ENCODE measurements at regions not wholly inside any gene's neighbourhood (a gene's known extent, or its start where the extent isn't known, plus 50 kb on each side); places are given as distances from the start of the nearest gene placed in this dataset.
"Not testable (repeated sequence)": the region's sequence is repeated elsewhere in the genome, so short reads cannot be mapped to it uniquely, and the experiment has no call there.

DNA sequence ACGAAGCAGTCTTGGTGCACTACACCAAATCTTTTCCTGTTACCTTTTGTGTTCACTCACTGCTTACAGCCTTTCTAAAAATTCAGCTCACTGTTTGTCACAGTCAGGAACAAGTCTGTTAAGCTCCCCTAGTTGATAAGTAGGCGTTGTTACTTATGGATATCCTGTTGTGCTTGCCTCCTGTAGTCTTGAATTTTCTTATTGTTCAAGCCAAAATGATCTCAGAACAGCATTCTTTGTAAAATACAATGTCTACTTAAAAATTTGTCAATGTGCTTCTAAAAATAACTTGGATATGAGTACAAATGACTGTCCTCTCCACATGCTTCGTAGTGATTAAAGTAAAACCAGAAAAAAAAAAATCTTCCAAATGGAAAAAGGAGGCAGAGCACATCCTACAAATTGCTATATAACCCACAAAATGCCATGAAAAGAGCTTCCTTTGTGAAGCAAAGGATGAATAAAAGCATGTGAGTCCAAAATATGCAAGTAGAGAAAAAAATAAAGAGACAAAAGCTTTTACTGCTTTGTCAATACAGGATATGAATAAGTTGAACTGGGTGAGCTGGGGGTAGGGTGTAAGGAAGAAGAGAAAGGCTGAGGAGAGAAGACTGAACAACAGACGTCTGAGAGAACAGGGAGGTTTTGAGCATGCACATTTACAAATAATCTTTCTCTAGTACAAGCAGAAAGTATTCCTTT, 228.9 kb upstream of the ADGRL4 start:
- Mint-ChIP-seq H3K4me1 (ENCODE audit: low read depth) (no peaks in the 10 kb centered on the region), H3K4me3 (no peak overlapping the region), H3K36me3 (ENCODE audit: low read depth) (no peaks in the 10 kb centered on the region), H3K27ac (no peak overlapping the region), H3K9me3 (no peaks in the 10 kb centered on the region), H3K27me3 (ENCODE audit: insufficient read depth) (no peaks in the 10 kb centered on the region)
- no peak for DNase-seq (ENCODE audit: low spot score)
- intact Hi-C loops (cut with micrococcal nuclease) = no loop called here

- Mint-ChIP-seq H3K27ac (no peak overlapping the region), H3K9me3 (no peaks in the 10 kb centered on the region), H3K36me3 (ENCODE audit: low read depth) (no peaks in the 10 kb centered on the region), H3K4me1 (ENCODE audit: low read depth) (no peaks in the 10 kb centered on the region), H3K27me3 (ENCODE audit: insufficient read depth) (no peaks in the 10 kb centered on the region), H3K4me3 (no peak overlapping the region)
- DNase-seq (ENCODE audit: low spot score) = no peak
- intact Hi-C loops (cut with micrococcal nuclease) = no loop called here
These were observed 226.3 kb upstream of the ADGRL4 start for GRCh38 chr1:79232818-79233217.

DNA sequence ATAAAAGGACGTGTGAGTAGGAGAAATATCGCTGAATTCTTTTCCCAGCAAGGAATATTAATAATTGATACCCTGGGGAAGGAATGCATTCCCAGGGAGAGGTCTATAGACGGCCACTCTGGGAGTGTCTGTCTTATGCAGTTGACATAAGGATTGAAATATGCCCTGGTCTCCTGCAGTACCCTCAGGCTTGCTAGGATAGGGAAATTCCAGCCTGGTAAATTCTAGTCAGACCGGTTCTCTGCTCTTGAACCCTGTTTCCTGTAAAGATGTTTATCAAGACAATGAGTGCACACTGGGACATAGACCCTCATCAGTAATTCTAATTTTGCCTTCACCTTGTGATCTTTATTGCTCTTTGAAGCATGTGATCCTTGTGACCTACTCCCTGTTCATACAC, 224.2 kb upstream of the ADGRL4 start:
- H3K9me3 Mint-ChIP-seq; DNase-seq (ENCODE audit: low spot score); H3K27ac Mint-ChIP-seq; H3K4me1 Mint-ChIP-seq (ENCODE audit: low read depth); intact Hi-C loops (cut with micrococcal nuclease); H3K4me3 Mint-ChIP-seq; H3K27me3 Mint-ChIP-seq (ENCODE audit: insufficient read depth); H3K36me3 Mint-ChIP-seq (ENCODE audit: low read depth): not testable (repeated sequence)

GRCh38 chr1:79226963-79227362, 220.4 kb upstream of the ADGRL4 start:
- H3K9me3 Mint-ChIP-seq = no peaks in the 10 kb centered on the region
- no peaks in the 10 kb centered on the region for H3K27me3 Mint-ChIP-seq (ENCODE audit: insufficient read depth)
- H3K27ac Mint-ChIP-seq = no peak overlapping the region
- no peaks in the 10 kb centered on the region for H3K36me3 Mint-ChIP-seq (ENCODE audit: low read depth)
- no peaks in the 10 kb centered on the region for H3K4me1 Mint-ChIP-seq (ENCODE audit: low read depth)
- DNase-seq (ENCODE audit: low spot score) = no peak
- no peak overlapping the region for H3K4me3 Mint-ChIP-seq
- intact Hi-C loops (cut with micrococcal nuclease) = no loop called here

- DNase-seq (ENCODE audit: low spot score) = no peak
- H3K27me3 Mint-ChIP-seq (ENCODE audit: insufficient read depth) = no peaks in the 10 kb centered on the region
- H3K9me3 Mint-ChIP-seq = peaks cover 8% of the 10 kb centered on the region
- no peaks in the 10 kb centered on the region for H3K4me1 Mint-ChIP-seq (ENCODE audit: low read depth)
- H3K36me3 Mint-ChIP-seq (ENCODE audit: low read depth) = no peaks in the 10 kb centered on the region
- intact Hi-C loops (cut with micrococcal nuclease) = no loop called here
- H3K4me3 Mint-ChIP-seq = no peak overlapping the region
- no peak overlapping the region for H3K27ac Mint-ChIP-seq
These were observed 218.0 kb upstream of the ADGRL4 start for GRCh38 chr1:79224537-79224936.

DNA sequence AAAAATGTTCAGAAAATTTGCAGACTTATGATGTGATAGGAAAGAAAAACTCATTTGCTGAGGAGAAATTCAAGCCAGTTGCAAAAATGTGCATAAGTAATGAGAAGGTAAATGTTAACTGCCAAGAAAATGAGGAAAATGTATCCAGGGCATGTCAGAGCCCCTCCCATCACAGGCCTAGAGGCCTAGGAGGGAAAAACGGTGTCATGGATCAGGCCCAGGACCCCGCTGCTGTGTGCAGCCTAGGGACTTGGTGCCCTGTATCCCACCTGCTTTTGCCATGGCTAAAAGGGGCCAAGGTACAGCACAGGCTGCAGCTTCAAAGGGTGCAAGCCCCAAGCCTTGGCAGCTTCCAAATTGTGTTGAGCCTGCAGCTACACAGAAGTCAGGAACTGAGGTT, 214.0 kb upstream of the ADGRL4 start:
- intact Hi-C loops (cut with micrococcal nuclease) = no loop called here
- DNase-seq (ENCODE audit: low spot score) = no peak
- H3K36me3 Mint-ChIP-seq (ENCODE audit: low read depth) = no peaks in the 10 kb centered on the region
- no peak overlapping the region for H3K4me3 Mint-ChIP-seq
- H3K27me3 Mint-ChIP-seq (ENCODE audit: insufficient read depth) = no peaks in the 10 kb centered on the region
- H3K27ac Mint-ChIP-seq = no peak overlapping the region
- peaks cover 8% of the 10 kb centered on the region for H3K9me3 Mint-ChIP-seq
- no peaks in the 10 kb centered on the region for H3K4me1 Mint-ChIP-seq (ENCODE audit: low read depth)

GRCh38 chr1:79215311-79215710, 208.8 kb upstream of the ADGRL4 start:
- Mint-ChIP-seq H3K27ac (no peak overlapping the region), H3K36me3 (ENCODE audit: low read depth) (no peaks in the 10 kb centered on the region), H3K9me3 (peaks cover 6% of the 10 kb centered on the region), H3K4me3 (no peak overlapping the region), H3K4me1 (ENCODE audit: low read depth) (no peaks in the 10 kb centered on the region), H3K27me3 (ENCODE audit: insufficient read depth) (no peaks in the 10 kb centered on the region)
- intact Hi-C loops (cut with micrococcal nuclease) = no loop called here
- DNase-seq (ENCODE audit: low spot score) = no peak

DNA sequence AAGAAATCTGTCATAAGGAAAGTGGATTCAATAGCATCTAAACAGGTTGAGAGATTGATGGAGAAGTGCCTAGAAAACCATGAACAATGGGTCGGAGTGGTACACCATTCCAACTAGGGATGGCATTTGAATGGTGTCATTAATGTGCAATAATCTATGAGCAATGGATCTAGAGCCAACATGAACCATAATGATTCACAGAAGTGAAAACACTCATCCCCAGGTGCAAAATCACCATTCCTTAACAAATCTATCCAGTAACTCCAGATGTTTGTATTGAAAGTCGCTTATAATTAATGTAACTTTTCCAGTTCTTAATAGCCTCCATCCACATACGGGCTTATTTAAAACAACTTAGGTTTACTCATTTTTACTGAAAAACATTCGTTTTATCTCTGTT, 201.3 kb upstream of the ADGRL4 start:
- H3K4me3 Mint-ChIP-seq = no peak overlapping the region
- H3K9me3 Mint-ChIP-seq = no peaks in the 10 kb centered on the region
- no peaks in the 10 kb centered on the region for H3K27me3 Mint-ChIP-seq (ENCODE audit: insufficient read depth)
- H3K36me3 Mint-ChIP-seq (ENCODE audit: low read depth) = no peaks in the 10 kb centered on the region
- H3K27ac Mint-ChIP-seq = no peak overlapping the region
- DNase-seq (ENCODE audit: low spot score) = no peak
- intact Hi-C loops (cut with micrococcal nuclease) = no loop called here
- H3K4me1 Mint-ChIP-seq (ENCODE audit: low read depth) = no peaks in the 10 kb centered on the region

GRCh38 chr1:79207331-79207730, 200.8 kb upstream of the ADGRL4 start:
- no peaks in the 10 kb centered on the region for H3K4me1 Mint-ChIP-seq (ENCODE audit: low read depth)
- no peak for DNase-seq (ENCODE audit: low spot score)
- intact Hi-C loops (cut with micrococcal nuclease) = no loop called here
- H3K4me3 Mint-ChIP-seq = no peak overlapping the region
- H3K27me3 Mint-ChIP-seq (ENCODE audit: insufficient read depth) = no peaks in the 10 kb centered on the region
- no peaks in the 10 kb centered on the region for H3K9me3 Mint-ChIP-seq
- H3K27ac Mint-ChIP-seq = no peak overlapping the region
- no peaks in the 10 kb centered on the region for H3K36me3 Mint-ChIP-seq (ENCODE audit: low read depth)

GRCh38 chr1:79204779-79205479, 198.4 kb upstream of the ADGRL4 start:
- intact Hi-C loops (cut with micrococcal nuclease) = no loop called here
- Mint-ChIP-seq H3K27ac (no peak overlapping the region), H3K27me3 (ENCODE audit: insufficient read depth) (peaks cover 2% of the 10 kb centered on the region), H3K4me3 (no peak overlapping the region), H3K9me3 (no peaks in the 10 kb centered on the region), H3K36me3 (ENCODE audit: low read depth) (no peaks in the 10 kb centered on the region), H3K4me1 (ENCODE audit: low read depth) (no peaks in the 10 kb centered on the region)
- no peak for DNase-seq (ENCODE audit: low spot score)

DNA sequence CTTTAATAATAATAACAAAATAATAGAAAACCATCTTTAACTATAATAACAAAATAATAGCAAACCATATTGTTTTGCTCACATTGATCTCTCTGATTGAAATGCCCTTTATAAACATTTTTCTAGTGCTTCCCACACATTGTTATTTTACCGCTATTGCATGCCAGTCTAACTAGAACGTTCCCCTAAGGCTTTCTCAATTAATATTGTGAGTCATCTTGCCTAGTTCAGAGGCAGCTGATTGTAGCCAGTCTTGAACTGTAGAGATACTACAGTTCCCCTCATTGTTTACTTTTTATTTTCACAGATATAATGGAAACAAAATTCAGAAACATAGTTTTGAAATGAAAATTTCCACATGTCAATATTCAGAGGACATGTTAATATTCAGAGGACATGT, 192.3 kb upstream of the ADGRL4 start:
- DNase-seq (ENCODE audit: low spot score) = no peak
- intact Hi-C loops (cut with micrococcal nuclease) = no loop called here
- Mint-ChIP-seq H3K27ac (no peak overlapping the region), H3K9me3 (no peaks in the 10 kb centered on the region), H3K36me3 (ENCODE audit: low read depth) (no peaks in the 10 kb centered on the region), H3K4me3 (no peak overlapping the region), H3K4me1 (ENCODE audit: low read depth) (no peaks in the 10 kb centered on the region), H3K27me3 (ENCODE audit: insufficient read depth) (peaks cover 3% of the 10 kb centered on the region)

DNA sequence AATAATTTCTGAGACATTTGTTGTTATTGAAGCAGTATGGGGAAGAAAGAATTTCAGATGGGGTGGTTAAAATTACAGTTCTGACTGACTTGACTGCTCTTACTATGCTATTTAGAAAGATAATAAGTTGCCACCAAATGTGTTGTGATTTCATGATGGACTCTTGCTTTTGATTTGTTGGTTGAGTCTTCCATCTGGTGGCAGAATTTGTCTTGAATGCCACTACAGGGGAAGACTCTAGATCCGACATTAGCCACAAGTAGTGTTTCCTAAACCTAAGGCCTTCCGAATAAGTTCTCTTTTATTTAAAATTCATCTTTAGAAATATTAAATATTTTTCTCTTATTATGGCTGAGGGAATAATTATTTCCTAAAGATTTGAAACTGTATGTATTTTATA, 190.9 kb upstream of the ADGRL4 start:
- Mint-ChIP-seq H3K36me3 (ENCODE audit: low read depth) (no peaks in the 10 kb centered on the region), H3K27me3 (ENCODE audit: insufficient read depth) (peaks cover 3% of the 10 kb centered on the region)
- intact Hi-C loops (cut with micrococcal nuclease) = loop anchor here (1.0 kb wide), 1 partner anchor 358 kb away; no protein-coding TSS in a partner anchor

DNA sequence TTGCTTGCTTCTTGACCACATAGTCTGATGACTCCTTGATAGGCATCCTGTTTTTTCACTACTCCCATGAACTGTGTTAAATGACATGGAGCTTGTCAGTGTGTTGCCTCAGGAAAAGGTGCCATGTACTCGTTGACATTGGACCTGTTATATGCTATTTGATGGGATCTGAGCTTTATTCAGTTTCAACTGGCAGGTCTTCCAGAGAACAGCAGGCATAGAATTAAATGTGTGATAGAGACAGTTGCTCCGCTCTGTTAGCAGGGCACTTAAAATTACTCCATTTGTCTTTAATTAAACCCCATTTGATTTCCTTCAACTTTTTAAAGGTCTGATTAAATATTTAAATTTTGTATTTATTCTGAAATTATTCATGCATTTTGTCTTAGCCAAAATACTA, 189.7 kb upstream of the ADGRL4 start:
- Mint-ChIP-seq H3K36me3 (ENCODE audit: low read depth) (no peaks in the 10 kb centered on the region), H3K9me3 (no peaks in the 10 kb centered on the region), H3K4me3 (no peak overlapping the region), H3K27ac (no peak overlapping the region), H3K4me1 (ENCODE audit: low read depth) (peaks cover 4% of the 10 kb centered on the region), H3K27me3 (ENCODE audit: insufficient read depth) (peaks cover 3% of the 10 kb centered on the region)
- intact Hi-C loops (cut with micrococcal nuclease) = no loop called here
- DNase-seq (ENCODE audit: low spot score) = no peak

More for the DNA sequence above, 190.9 kb upstream of the ADGRL4 start:
- H3K4me1 Mint-ChIP-seq (ENCODE audit: low read depth) = peaks cover 4% of the 10 kb centered on the region
- H3K4me3 Mint-ChIP-seq = no peak overlapping the region
- no peak for DNase-seq (ENCODE audit: low spot score)
- H3K9me3 Mint-ChIP-seq = no peaks in the 10 kb centered on the region
- H3K27ac Mint-ChIP-seq = no peak overlapping the region

Data from activated T-helper 1 cell treated with anti-CD3 and anti-CD28 coated beads, Interleukin-12 subunit alpha, Interleukin-12 subunit beta, Interleukin-2, Interleukin-4 antibody, amounts not matched to agents 30 ng/mL and 10 ng/mL and 1 ng/mL, durations not matched to agents 14 hours and 24 hours and 36 hours (primary cell).